Adipocyte (in vitro differentiated cells): ENCODE measurements at regions not wholly inside any gene's neighbourhood (a gene's known extent, or its start where the extent isn't known, plus 50 kb on each side); places are given as distances from the start of the nearest gene placed in this dataset.

ENCODE experiments used
- DNase-seq: peaks from one replicate; pipeline ENCODE4 v3.0.0-alpha.2; 2015; ENCODE audit warnings: low read depth
- H3K27me3 ChIP-seq: replicated peaks from 2 replicates; pipeline ENCODE4 v1.7.0; 2013; ENCODE audit warnings: mild to moderate bottlenecking, low read length, moderate library complexity; ENCODE audit not compliant: control insufficient read depth, insufficient read depth
- H3K36me3 ChIP-seq: 2 replicates; pipeline ENCODE4 v1.7.0; 2013; ENCODE audit warnings: low read length, mild to moderate bottlenecking, moderate library complexity; ENCODE audit not compliant: control insufficient read depth, insufficient read depth, severe bottlenecking
- H3K4me1 ChIP-seq: 2 replicates; pipeline ENCODE4 v1.7.0; 2013; ENCODE audit warnings: mild to moderate bottlenecking, low read length, moderate library complexity; ENCODE audit not compliant: control insufficient read depth, insufficient read depth
- H3K4me3 ChIP-seq: 2 replicates; pipeline ENCODE4 v1.7.0; 2013; ENCODE audit warnings: mild to moderate bottlenecking, low read length, moderate library complexity
- H3K9ac ChIP-seq: 2 replicates; pipeline ENCODE4 v1.7.0; 2013; ENCODE audit warnings: mild to moderate bottlenecking, low read length, moderate library complexity
- H3K9me3 ChIP-seq: 2 replicates; pipeline ENCODE4 v1.7.0; 2013; ENCODE audit warnings: mild to moderate bottlenecking, low read length, moderate library complexity; ENCODE audit not compliant: control insufficient read depth

DNA sequence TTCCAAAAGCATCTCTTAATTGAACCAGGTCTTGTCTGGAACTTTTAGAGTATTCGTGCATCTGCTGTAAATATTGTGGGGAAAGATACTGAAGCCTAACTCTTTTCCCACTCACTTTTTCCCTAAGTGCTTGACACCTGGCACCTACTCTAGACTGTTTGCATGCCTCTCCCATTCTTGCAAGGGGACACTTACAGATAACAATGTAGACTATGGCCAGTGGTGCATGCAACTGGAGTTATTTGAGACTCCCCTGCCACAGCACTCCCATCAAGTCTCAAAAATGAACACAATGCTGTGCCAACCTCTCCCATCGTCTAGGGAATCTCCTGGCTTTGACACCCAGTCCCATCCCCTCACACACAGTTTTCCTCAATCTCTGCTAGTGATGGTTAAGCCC, 118.6 kb upstream of the ATP1B1 start:
- no peak for DNase-seq
- no peak overlapping the region for H3K4me3 ChIP-seq
- peaks cover 5% of the 10 kb centered on the region for H3K4me1 ChIP-seq
- H3K9me3 ChIP-seq, result no peaks in the 10 kb centered on the region
- no peak overlapping the region for H3K9ac ChIP-seq
- no peaks in the 10 kb centered on the region for H3K36me3 ChIP-seq
- peaks cover 7% of the 10 kb centered on the region for H3K27me3 ChIP-seq

DNA sequence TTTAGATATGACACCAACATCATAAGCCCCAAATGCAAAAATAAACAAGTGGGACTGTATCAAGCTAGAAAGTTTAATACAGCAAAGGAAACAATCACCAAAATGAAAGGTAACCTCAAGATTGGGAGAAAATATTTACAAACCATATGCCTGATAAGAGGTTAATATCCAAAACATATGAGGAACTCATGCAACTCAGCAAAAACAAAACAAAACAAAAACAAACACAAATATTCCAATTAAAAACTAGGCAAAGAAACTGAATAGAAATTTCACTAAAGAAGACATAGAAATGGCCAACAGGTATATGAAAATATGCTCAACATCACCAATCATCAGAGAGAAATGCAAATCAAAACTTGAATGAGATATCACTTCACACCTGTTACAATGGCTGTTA, 116.5 kb upstream of the ATP1B1 start:
- no peaks in the 10 kb centered on the region for H3K9me3 ChIP-seq
- DNase-seq, result no peak
- peaks cover 7% of the 10 kb centered on the region for H3K27me3 ChIP-seq
- peaks cover 5% of the 10 kb centered on the region for H3K4me1 ChIP-seq
- no peak overlapping the region for H3K9ac ChIP-seq
- H3K4me3 ChIP-seq, result no peak overlapping the region
- no peaks in the 10 kb centered on the region for H3K36me3 ChIP-seq

DNA sequence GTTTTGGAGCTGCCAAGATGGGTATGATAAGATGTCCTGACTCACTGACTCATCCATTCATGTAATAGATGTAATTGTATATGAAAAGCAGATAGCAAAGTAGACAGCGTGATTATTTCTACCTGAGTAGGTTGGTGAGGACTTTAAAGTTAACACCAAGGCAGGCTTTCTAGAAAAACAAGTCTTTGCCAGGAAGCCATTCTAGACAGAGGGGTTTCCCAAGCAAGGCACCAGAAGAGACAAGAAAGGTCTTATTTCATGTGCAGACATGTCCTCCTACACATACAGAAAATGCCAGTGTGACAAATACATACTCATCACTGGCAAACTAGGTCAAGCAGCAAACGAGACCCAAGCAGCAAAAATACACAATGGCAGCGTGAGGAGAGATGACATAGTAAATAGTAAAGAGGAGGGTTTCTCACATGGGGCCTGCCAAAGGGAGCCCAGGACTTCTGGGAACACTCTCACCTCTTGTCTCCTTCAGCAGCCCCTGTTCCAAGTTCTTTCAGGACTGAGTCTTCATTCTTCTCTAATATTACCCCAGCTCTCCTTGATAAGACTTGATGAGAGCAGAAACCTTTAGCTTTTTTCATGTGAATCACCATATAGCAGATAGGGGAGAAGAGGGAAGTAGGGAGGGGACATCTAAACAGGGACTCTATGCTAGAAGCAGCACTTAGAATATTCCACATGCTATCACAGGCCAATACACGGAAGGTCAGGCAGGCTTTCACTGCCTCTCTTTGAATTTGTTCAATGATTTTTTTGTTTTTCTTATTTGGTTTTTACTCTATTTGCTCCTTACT, 114.6 kb upstream of the ATP1B1 start:
- no peak for DNase-seq
- Histone ChIP-seq H3K27me3 (peaks cover 7% of the 10 kb centered on the region), H3K9me3 (no peaks in the 10 kb centered on the region), H3K4me1 (peaks cover 5% of the 10 kb centered on the region), H3K4me3 (no peak overlapping the region), H3K9ac (no peak overlapping the region), H3K36me3 (no peaks in the 10 kb centered on the region)

DNA sequence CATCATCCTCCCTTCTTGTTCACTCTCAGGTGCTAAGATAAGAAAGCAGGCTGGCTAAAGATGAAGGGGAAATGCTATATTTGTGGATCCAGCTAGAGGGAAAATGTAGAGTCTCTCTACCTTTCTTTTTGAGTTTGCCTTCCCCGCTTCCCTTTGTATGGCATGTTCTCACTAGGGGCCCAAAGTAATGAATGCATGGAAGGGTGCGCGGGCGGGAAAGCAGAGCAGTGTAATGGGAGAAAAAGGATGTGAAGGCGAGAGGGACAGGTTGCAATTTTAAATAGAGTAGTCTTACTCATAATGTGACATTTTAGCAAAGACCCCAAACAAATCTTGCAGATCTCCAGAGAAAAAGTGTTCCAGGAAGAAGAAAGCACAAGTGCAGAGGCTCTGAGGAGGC, 105.1 kb upstream of the ATP1B1 start:
- Histone ChIP-seq H3K4me1 (peaks cover 15% of the 10 kb centered on the region), H3K9ac (no peak overlapping the region), H3K9me3 (no peaks in the 10 kb centered on the region), H3K4me3 (no peak overlapping the region), H3K36me3 (no peaks in the 10 kb centered on the region), H3K27me3 (no peaks in the 10 kb centered on the region)
- no peak for DNase-seq

DNA sequence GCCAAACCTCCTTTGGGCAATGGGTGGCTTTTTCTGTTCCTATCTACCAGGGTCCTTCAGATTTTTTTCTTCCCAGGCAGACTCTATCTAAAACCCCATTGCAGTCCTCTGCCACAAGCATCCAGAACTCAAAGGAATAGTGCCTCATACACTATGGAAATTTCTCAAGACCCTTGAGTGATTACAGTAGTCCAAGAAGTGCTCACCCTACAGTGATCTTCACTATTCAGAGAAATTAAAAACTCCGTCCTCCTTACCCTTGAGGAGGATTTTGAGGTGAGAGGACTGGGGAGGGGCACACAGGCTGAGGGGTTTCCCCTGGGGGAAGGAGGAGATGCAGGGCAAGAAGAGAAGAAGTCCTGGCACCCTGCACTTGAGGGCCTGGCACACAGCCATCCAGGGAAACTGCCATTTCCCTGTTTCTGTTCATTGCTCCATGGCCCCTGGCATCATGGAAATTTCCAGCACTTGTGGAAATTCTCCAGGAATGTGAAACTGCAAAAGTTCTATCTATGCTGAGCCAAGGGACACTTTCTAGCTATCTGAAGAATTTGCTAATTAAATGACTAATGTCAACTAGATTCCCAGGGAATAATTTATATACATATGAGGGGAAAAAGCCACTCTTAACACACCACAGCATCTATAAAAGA, 102.5 kb upstream of the ATP1B1 start:
- no peak overlapping the region for H3K9ac ChIP-seq
- H3K9me3 ChIP-seq, result no peaks in the 10 kb centered on the region
- no peaks in the 10 kb centered on the region for H3K27me3 ChIP-seq
- DNase-seq, result peak; percentile 1
- no peaks in the 10 kb centered on the region for H3K36me3 ChIP-seq
- peaks cover 15% of the 10 kb centered on the region for H3K4me1 ChIP-seq
- H3K4me3 ChIP-seq, result no peak overlapping the region

GRCh38 chr1:169005776-169006175, 100.7 kb upstream of the ATP1B1 start:
- Histone ChIP-seq H3K4me1 (peaks cover 15% of the 10 kb centered on the region), H3K36me3 (no peaks in the 10 kb centered on the region), H3K27me3 (no peaks in the 10 kb centered on the region), H3K4me3 (no peak overlapping the region), H3K9me3 (no peaks in the 10 kb centered on the region), H3K9ac (no peak overlapping the region)
- no peak for DNase-seq

DNA sequence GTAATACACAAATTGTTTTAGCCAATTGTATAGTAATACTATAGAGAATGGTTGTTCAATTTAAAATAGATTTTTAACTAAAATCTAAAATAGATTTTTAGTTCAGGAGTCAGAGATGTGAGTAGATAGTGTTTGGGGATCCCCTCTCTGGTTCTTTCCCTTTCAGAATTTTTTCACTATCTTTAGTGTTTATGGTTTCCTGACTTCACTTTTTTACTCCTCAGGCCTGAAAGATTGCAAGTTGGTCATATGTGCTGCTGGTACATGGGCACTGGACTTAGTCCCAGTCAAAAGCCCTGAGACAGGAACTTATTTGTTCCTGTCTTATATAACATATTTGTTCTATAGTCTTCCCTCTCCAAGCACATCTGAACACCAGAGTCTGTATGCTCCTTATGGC, 96.8 kb upstream of the ATP1B1 start:
- Histone ChIP-seq H3K27me3 (peaks cover 1% of the 10 kb centered on the region), H3K4me3 (no peak overlapping the region), H3K4me1 (peaks cover 2% of the 10 kb centered on the region), H3K9ac (no peak overlapping the region), H3K36me3 (no peaks in the 10 kb centered on the region), H3K9me3 (no peaks in the 10 kb centered on the region)
- DNase-seq, result no peak

- no peak overlapping the region for H3K4me3 ChIP-seq
- no peaks in the 10 kb centered on the region for H3K36me3 ChIP-seq
- no peaks in the 10 kb centered on the region for H3K9me3 ChIP-seq
- H3K9ac ChIP-seq, result no peak overlapping the region
- H3K27me3 ChIP-seq, result peaks cover 10% of the 10 kb centered on the region
- no peaks in the 10 kb centered on the region for H3K4me1 ChIP-seq
- DNase-seq, result no peak
Observed at GRCh38 chr1:169012416-169012815, 94.1 kb upstream of the ATP1B1 start.

- H3K9me3 ChIP-seq, result no peaks in the 10 kb centered on the region
- H3K4me3 ChIP-seq, result no peak overlapping the region
- no peak for DNase-seq
- H3K27me3 ChIP-seq, result peaks cover 16% of the 10 kb centered on the region
- H3K9ac ChIP-seq, result no peak overlapping the region
- H3K36me3 ChIP-seq, result no peaks in the 10 kb centered on the region
- H3K4me1 ChIP-seq, result no peaks in the 10 kb centered on the region
Observed at GRCh38 chr1:169013821-169014220, 92.7 kb upstream of the ATP1B1 start.

DNA sequence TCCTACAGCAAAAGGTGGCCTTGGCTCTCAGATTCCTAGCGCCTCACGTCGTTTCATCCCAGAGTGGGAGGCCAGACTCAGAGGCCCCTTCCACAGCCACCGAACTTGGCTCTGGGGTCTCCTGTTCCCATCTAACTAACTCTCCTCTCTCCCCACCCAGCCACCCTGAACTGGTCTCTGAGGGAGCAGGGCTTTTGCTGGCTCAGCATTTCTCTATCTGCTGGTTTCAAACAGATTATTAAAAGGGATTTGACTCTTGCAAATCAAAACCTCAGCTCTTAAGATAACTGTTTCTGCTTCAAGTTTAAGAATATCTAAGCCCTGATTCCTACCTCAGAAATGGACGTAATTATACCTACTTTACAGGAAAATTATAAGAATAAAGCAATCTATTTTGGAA, 91.0 kb upstream of the ATP1B1 start:
- H3K9ac ChIP-seq, result no peak overlapping the region

GRCh38 chr1:169018751-169019150, 87.7 kb upstream of the ATP1B1 start:
- Histone ChIP-seq H3K9ac (no peak overlapping the region), H3K4me1 (no peaks in the 10 kb centered on the region), H3K27me3 (peaks cover 27% of the 10 kb centered on the region), H3K9me3 (no peaks in the 10 kb centered on the region), H3K4me3 (no peak overlapping the region), H3K36me3 (no peaks in the 10 kb centered on the region)
- no peak for DNase-seq

More for the DNA sequence above, 91.0 kb upstream of the ATP1B1 start:
- H3K4me3 ChIP-seq, result no peak overlapping the region
- no peaks in the 10 kb centered on the region for H3K9me3 ChIP-seq
- no peaks in the 10 kb centered on the region for H3K4me1 ChIP-seq
- peaks cover 22% of the 10 kb centered on the region for H3K27me3 ChIP-seq
- no peaks in the 10 kb centered on the region for H3K36me3 ChIP-seq
- DNase-seq, result no peak
